GM12874 (cell line): ENCODE measurements at regions not wholly inside any gene's neighbourhood (a gene's known extent, or its start where the extent isn't known, plus 50 kb on each side); places are given as distances from the start of the nearest gene placed in this dataset.

ENCODE experiments used
- TF ChIP-seq, protein P1 (sequence below): IDR thresholded peaks from 2 replicates; pipeline ENCODE4 v1.5.1; 2011; ENCODE audit warnings: low read depth, mild to moderate bottlenecking, control low read depth, low read length, moderate library complexity; ENCODE audit not compliant: insufficient read depth

DNA sequence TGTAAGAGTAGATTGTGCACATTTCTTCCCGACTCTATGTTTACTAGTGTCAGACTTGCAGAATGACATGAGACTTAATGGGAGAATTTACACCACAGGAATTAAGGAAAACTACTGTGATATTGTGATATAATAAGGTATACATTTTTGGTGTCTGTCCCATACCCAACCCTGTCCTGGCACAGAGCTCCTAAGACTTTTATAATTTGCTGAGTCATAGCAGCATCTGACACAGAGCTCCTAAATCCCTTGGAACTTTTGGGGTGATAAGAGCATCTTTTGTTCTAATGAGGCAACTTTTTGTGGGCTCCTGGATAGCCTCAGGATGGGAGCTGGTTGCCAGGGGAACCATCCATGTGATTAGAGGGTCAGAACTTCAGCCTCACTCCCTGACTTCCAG is 1607.0 kb downstream of the RPA4 start:
- TF ChIP-seq, protein P1, sequence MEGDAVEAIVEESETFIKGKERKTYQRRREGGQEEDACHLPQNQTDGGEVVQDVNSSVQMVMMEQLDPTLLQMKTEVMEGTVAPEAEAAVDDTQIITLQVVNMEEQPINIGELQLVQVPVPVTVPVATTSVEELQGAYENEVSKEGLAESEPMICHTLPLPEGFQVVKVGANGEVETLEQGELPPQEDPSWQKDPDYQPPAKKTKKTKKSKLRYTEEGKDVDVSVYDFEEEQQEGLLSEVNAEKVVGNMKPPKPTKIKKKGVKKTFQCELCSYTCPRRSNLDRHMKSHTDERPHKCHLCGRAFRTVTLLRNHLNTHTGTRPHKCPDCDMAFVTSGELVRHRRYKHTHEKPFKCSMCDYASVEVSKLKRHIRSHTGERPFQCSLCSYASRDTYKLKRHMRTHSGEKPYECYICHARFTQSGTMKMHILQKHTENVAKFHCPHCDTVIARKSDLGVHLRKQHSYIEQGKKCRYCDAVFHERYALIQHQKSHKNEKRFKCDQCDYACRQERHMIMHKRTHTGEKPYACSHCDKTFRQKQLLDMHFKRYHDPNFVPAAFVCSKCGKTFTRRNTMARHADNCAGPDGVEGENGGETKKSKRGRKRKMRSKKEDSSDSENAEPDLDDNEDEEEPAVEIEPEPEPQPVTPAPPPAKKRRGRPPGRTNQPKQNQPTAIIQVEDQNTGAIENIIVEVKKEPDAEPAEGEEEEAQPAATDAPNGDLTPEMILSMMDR = no peak

DNA sequence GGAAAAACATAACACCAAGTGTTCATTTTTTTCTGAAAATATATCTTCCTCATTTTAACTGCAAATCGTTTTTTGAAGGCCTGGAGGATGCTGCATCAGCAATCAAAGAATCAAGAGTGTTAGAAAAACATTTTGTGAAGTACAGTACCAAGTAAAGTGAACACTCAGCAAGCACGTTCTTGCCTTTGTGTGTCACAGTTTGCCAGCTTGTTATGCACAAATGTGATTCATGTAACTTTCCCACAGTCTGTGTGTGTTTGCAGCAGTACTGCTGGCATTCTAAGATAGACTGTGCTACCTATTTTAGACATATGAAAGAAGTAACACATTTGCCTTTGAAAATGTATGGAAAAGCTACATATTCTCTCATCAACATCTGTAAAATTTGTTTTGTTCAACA is 1617.7 kb downstream of the RPA4 start:
- TF ChIP-seq, protein P1 = no peak

DNA sequence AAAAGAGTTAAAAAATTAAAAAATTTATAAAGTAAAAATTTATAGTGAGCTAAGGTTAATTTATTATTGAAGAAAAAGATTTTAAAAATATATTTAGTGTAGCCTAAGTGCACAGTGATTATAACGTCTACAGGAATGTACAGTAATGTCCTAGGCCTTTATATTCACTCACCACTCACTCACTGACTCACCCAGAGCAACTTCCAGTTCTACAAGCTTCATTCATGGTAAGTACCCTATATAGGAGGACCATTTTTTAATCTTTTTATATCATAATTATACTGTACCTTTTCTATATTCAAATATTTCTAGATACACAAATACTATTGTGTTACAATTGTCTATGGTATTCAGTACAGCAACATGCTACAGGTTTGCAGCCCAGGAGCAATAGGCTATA is 1623.2 kb downstream of the RPA4 start:
- TF ChIP-seq, protein P1 = no peak

DNA sequence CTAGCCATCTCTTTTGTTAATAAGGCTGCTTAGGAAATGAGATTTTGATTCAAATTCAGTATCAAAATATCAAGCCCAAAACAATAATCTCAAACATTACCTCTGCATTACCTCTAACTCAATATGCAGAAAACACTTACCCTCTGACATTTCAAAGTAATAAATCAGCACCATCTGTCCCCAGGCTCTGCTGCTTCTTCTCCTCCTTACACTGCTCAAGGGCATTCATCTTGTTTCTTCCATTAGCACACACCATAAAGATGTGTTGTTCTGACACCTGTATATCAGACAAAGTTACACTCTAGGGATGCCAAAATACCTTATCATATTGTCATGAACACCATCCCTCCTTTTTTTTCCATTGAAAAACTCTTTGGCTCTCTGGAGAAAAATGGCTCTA is 1630.3 kb downstream of the RPA4 start:
- TF ChIP-seq, protein P1 = no peak

DNA sequence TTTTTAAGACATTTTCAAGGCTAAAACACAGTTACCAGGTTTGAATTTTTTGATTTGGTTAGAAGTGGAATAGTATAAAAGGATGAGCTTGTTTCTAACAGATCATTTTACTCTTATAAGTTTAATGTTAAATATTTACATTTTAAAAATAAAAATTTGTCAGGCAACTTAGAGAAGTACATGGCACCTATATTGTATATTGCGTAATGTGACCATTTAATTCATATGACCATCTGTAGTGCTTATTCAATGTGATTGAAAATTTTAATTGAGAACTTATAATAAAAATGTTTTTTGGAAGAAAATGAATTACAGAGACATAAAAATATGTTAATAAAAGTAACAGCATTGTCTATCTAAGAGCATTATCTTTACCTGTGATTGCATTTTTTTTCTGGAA is 1632.4 kb downstream of the RPA4 start:
- TF ChIP-seq, protein P1 = no peak

DNA sequence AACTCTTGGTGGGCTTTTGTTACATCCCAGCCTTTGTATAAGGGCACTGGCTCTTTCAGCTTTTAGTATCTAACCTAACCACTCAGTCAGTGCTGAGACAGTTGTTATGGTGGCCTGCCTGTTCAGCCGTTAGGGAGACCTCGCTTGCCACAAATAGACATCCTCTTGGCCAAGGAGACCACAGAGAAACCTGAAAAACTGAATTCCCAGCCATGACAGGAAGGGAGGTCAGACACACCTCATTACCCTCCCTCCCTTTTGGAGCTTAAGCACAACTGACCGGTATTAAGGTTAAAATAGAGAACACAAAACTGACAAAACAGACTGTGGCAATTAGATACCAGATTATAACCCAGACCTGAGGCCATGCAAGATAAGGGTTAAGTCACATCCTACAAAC is 1639.3 kb downstream of the RPA4 start:
- TF ChIP-seq, protein P1 = no peak

DNA sequence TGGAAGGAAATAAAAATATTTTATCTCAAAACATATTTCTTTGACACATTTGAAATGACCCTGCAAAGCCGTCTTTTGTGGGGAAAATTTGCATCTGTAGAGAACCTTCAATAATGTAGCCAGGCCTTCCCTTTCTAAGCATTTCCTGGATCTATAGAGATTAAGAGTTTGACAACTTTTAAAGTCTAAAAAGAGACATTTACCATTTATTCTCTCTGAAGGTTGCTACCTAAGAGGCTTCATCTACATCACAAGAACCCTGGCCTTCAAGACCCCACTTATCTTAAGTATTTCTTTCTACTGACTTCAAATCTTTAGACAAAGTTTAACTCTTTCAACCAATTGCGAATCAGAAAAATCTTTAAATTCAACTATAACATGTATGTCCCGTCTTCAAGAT is 1639.8 kb downstream of the RPA4 start:
- TF ChIP-seq, protein P1 = no peak

DNA sequence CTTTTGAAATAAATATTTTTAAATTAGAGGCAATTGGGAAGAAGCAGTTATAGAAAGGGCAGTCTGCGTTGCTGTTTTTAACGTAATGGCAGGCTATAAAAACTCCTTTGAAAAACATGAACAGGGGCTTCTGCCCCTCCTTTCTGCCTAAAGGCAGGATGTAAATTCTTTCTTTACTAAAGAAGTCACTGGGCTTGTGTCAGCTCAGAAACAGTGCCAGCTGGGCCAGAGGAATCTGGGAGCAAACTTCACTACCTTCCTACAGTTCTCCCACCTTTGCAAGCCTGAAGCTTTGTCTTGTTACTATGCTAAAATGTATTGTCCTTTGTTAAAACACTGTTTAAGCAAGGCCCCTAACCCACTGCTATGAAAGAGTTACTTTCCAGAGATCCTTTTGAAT is 1664.8 kb downstream of the RPA4 start:
- TF ChIP-seq, protein P1 = no peak
